HUES48 (cell line): ENCODE measurements at regions not wholly inside any gene's neighbourhood (a gene's known extent, or its start where the extent isn't known, plus 50 kb on each side); places are given as distances from the start of the nearest gene placed in this dataset.

ENCODE experiments used
- H3K27ac ChIP-seq: one replicate; pipeline ENCODE4 v1.7.0; 2013; ENCODE audit warnings: low read depth, low read length, inconsistent platforms
- H3K27me3 ChIP-seq: 2 replicates; pipeline ENCODE4 v1.6.1; 2013; ENCODE audit warnings: mild to moderate bottlenecking, low read length; ENCODE audit not compliant: control insufficient read depth, insufficient read depth
- H3K36me3 ChIP-seq: 2 replicates; pipeline ENCODE4 v1.6.1; 2013; ENCODE audit warnings: low read length; ENCODE audit not compliant: control insufficient read depth, insufficient read depth
- H3K4me1 ChIP-seq: 2 replicates; pipeline ENCODE4 v1.6.1; 2013; ENCODE audit warnings: mild to moderate bottlenecking, low read length; ENCODE audit not compliant: control insufficient read depth, insufficient read depth
- H3K4me3 ChIP-seq: 2 replicates; pipeline ENCODE4 v1.5.1; 2013; ENCODE audit warnings: mild to moderate bottlenecking, low read depth, low read length
- H3K9ac ChIP-seq: 2 replicates; pipeline ENCODE4 v1.6.1; 2013; ENCODE audit warnings: mild to moderate bottlenecking, low read depth, low read length, moderate library complexity
- H3K9me3 ChIP-seq: 2 replicates; pipeline ENCODE4 v1.6.1; 2013; ENCODE audit warnings: low read length; ENCODE audit not compliant: control insufficient read depth, insufficient read depth

DNA sequence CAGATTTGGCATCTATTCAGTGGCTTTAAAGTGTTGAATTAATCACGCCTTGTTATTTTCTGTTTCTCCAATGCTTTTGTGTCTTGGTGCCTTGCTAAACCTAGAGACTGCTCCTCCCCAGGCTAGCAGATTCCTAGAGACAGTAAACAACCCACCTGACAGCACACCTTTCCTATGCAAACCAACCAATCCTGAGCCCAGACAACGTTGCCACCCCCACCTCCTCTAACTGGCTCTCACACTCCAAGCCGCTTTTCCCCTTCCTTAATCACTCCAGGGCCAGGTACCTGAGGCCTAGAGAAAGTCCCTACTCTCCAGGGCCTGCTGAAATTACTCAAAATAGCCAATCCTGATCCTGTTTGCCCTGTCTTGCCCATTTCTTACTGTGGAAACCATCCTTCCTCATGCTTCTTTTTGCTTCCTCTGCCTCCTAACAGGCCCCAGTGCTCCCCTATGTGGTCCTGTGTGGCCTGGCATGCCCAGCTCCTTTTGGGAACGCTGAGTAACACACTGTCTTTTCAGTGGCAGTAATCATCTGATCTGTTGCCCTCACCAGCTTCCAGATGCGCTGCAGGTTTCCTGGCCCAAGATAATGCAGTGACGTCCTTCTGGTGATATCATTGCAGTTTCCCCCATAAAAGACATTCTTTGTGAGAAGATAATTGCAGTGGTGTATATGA is 53.4 kb downstream of the GAS1 start:
- H3K27ac ChIP-seq: no peak overlapping the region
- H3K4me1 ChIP-seq: peaks cover 14% of the 10 kb centered on the region

DNA sequence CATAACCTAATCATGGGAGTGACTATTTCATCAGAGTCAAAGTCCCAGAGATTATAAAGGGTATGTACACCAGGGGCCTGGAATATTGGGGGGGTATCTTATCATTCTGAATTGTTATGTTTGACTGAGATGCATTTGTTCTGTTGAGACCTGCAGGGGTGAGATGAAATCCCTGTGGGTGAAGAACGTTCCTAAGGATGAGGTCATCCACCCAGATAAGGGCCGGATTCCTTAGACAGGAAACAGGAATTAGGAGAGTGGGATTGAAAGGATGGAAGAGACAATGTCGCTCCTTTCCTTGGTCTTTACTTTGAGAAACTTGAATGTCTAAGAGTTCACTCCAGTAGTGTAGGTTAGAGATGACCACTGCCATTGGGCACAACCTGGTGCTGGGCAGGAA is 54.7 kb downstream of the GAS1 start:
- Histone ChIP-seq H3K27ac (no peak overlapping the region), H3K9me3 (no peaks in the 10 kb centered on the region)

More for the DNA sequence above, 53.4 kb downstream of the GAS1 start:
- no peaks in the 10 kb centered on the region for H3K9me3 ChIP-seq
- no peaks in the 10 kb centered on the region for H3K36me3 ChIP-seq
- peaks cover 4% of the 10 kb centered on the region; the same call in 1 of the 2 replicates for H3K27me3 ChIP-seq
- no peak overlapping the region for H3K9ac ChIP-seq
- H3K4me3 ChIP-seq: no peak overlapping the region

DNA sequence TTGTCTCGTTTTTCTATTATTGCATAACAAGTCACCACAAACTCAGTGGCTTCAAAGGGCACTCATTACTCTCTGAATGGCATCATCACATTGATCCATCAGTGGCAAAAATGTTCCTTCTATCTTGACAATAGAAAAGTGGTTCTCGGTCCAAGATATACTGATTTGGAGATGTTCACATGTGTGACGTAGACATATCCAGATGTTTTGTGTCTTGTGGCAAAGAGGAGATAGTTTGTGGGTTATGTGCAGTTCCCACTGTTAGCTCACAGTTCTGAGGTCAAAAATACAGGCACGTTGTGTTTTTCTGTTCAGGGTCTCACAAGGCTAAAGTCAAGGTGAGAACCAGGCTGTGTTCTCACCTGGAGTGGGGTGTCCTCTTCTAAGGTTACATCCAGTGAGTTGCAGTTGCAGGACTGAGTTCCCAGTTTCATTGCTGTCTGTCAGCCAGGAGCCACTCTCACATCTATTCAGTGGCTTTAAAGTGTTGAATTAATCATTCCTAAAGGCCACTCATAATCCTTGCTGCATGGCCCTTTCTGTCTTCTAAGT is 55.3 kb downstream of the GAS1 start:
- peaks cover 12% of the 10 kb centered on the region for H3K4me1 ChIP-seq
- H3K27me3 ChIP-seq: no peaks in the 10 kb centered on the region
- no peak overlapping the region for H3K27ac ChIP-seq
- H3K9ac ChIP-seq: no peak overlapping the region
- no peaks in the 10 kb centered on the region for H3K36me3 ChIP-seq
- no peaks in the 10 kb centered on the region for H3K9me3 ChIP-seq
- H3K4me3 ChIP-seq: no peak overlapping the region

More for the DNA sequence above, 54.7 kb downstream of the GAS1 start:
- H3K4me3 ChIP-seq: no peak overlapping the region
- no peaks in the 10 kb centered on the region for H3K36me3 ChIP-seq
- H3K27me3 ChIP-seq: peaks cover 2% of the 10 kb centered on the region; the same call in 1 of the 2 replicates
- peaks cover 12% of the 10 kb centered on the region for H3K4me1 ChIP-seq
- H3K9ac ChIP-seq: no peak overlapping the region

DNA sequence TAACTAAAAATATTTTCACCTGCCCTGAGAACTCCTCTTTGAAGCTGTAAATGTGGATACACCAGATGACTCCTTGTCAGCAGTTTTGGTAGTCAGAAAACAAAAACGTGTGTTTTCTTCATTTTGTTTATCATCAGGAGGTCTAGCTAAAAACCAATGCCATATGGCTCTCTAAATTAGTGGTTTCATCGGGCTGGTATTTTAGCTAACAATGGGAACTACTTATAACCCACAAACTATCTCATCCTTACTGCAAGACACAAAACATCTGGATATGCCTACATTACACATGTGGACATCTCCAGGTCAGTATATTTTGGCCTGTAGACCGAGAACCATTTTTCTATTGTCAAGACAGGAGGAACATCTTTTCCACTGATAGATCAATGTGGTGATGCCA is 56.2 kb downstream of the GAS1 start:
- no peaks in the 10 kb centered on the region for H3K9me3 ChIP-seq
- peaks cover 5% of the 10 kb centered on the region; the same call in 1 of the 2 replicates for H3K27me3 ChIP-seq
- no peak overlapping the region for H3K27ac ChIP-seq

DNA sequence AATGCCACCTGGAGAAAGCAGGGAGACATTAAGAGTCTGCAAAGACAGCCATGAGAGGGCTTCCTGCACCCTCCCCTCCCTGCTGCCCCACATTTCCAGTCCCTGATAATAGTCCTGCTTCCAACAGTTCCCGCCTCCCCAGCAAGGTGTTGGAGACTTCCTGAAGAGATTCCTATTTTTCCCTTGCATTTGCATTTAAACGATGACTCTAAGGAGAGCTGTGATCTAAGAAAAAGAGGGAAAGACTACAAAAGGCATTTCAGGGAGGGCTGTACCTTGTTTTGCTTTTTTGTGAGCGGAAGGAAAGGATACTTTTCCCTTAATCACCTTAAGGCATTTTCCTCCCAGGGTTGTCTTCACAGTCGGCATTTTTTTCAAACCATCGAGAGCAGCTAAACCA is 62.1 kb downstream of the GAS1 start:
- Histone ChIP-seq H3K4me3 (no peak overlapping the region), H3K4me1 (peaks cover 13% of the 10 kb centered on the region), H3K9ac (no peak overlapping the region), H3K9me3 (no peaks in the 10 kb centered on the region), H3K36me3 (no peaks in the 10 kb centered on the region), H3K27me3 (peaks cover 5% of the 10 kb centered on the region; the same call in 1 of the 2 replicates), H3K27ac (peak overlapping the region; percentile 78)

More for the DNA sequence above, 56.2 kb downstream of the GAS1 start:
- H3K36me3 ChIP-seq: no peaks in the 10 kb centered on the region
- peaks cover 15% of the 10 kb centered on the region for H3K4me1 ChIP-seq
- no peak overlapping the region for H3K9ac ChIP-seq
- H3K4me3 ChIP-seq: no peak overlapping the region

DNA sequence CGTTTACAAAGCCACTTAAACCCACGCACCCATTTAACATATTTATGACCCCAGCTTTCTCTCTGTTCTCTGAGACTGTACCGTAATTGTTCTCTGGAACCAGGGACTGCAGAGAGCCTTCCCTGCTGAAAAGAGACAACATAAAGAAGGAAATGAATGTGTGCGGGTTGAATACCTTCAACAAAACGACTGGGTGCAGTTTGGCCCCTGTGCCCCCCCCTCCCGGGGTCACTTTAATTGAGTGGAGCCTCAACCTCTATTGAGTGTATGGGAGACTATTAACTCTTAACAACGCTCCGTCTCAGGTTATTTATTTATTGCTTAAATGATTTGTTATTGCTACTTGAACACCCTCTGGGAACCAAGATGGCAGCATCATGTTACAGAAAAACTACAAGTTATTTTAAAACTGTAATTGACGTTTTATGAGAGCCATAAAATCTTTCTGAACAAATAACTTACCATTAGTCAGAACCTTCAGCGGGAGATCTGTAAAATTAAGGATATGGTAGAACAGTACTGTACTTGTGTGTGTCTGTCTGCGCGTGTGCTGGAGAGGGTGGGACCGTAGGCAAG is 70.6 kb downstream of the GAS1 start:
- Histone ChIP-seq H3K4me1 (no peaks in the 10 kb centered on the region), H3K36me3 (no peaks in the 10 kb centered on the region), H3K9ac (no peak overlapping the region), H3K27me3 (no peaks in the 10 kb centered on the region), H3K4me3 (no peak overlapping the region), H3K9me3 (no peaks in the 10 kb centered on the region), H3K27ac (no peak overlapping the region)

DNA sequence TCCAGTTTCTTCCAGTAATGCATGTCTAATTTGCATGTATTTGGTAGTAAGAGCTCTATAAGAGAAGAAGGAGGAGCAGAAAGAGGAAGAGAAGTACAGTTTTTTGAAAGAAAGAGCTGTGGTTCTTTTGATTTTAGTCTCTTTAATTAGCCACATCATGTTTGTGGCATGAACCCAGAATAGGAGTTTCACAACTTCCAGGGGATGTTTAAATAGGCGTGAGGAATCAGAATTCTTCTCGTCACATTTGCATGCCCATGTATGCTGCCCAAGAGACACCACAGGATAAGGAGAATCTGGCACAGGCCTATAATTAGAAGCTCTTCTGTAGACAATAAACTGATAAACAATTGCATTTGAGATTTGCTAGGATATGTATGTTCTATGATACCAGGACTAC is 78.7 kb downstream of the GAS1 start:
- H3K27me3 ChIP-seq: no peaks in the 10 kb centered on the region
- H3K36me3 ChIP-seq: no peaks in the 10 kb centered on the region

DNA sequence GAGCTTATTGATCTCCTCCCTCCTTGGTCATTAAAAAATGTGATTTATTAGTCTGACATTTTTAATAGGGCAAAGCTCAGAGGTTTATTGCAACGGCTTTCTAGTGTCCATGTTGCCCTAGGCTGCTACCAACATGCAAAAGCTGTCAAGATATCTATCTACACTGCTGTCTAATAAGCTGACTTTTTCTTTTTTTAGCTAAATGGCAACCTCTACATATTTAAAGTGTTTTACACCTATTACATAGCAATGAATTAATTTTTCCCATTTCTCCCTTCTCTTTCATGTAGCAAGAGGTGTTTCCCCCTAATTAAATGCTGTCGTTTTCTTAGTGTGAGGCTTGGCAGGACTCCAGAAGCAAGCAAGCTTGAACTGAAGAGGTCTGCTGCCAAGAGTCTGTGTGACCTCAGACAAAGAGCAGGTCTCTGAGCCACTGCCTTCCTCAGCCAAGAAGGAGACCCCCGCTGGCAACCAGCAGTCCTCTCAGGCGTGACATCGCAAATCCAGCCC is 79.4 kb downstream of the GAS1 start:
- Histone ChIP-seq H3K9ac (no peak overlapping the region), H3K27ac (no peak overlapping the region), H3K9me3 (no peaks in the 10 kb centered on the region), H3K4me1 (no peaks in the 10 kb centered on the region), H3K4me3 (no peak overlapping the region), H3K36me3 (no peaks in the 10 kb centered on the region), H3K27me3 (no peaks in the 10 kb centered on the region)

More for the DNA sequence above, 78.7 kb downstream of the GAS1 start:
- no peaks in the 10 kb centered on the region for H3K9me3 ChIP-seq
- H3K9ac ChIP-seq: no peak overlapping the region
- H3K27ac ChIP-seq: no peak overlapping the region
- no peak overlapping the region for H3K4me3 ChIP-seq
- no peaks in the 10 kb centered on the region for H3K4me1 ChIP-seq

DNA sequence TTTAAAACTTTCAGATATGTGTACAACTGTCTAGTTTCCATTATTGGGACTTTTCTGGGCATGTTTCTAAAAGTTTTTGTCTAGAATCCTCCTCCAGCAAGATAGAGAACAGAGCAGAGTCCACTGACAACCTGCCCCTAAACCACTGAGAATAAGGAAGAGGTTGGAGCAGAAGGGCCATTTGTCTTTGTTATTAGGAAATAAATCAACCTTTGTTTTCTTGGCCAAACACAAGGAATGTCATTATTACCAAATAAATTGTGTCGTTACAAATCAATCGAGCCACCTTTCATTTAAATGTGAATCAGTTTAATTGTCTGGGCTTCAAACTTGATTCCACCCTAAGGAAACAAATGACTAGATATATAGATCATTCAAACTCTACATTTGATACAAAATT is 81.4 kb downstream of the GAS1 start:
- Histone ChIP-seq H3K4me3 (no peak overlapping the region), H3K9me3 (no peaks in the 10 kb centered on the region), H3K27ac (no peak overlapping the region), H3K9ac (no peak overlapping the region), H3K4me1 (no peaks in the 10 kb centered on the region), H3K36me3 (no peaks in the 10 kb centered on the region), H3K27me3 (no peaks in the 10 kb centered on the region)

DNA sequence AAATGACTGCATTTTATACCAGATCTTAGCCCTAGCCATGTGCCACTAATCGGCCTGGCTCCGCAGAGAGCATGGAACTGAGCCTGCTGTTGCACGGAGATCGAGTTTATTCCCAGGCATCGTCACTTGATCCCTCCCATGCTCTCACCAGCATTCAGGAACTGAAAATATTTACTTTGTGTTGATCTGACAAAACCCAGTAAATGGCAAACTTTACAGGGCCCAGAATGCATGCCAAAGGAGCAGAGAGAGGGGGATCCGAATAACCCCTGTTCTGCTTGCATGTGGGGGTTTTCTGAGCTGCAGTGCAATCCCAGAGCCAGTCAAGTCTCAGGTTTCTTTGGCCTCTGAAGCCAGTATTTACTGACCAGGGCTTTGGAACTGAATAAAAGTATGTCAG is 87.3 kb downstream of the GAS1 start:
- Histone ChIP-seq H3K27me3 (no peaks in the 10 kb centered on the region), H3K9ac (no peak overlapping the region), H3K36me3 (no peaks in the 10 kb centered on the region), H3K9me3 (no peaks in the 10 kb centered on the region), H3K4me3 (no peak overlapping the region), H3K27ac (no peak overlapping the region), H3K4me1 (peaks cover 14% of the 10 kb centered on the region)

DNA sequence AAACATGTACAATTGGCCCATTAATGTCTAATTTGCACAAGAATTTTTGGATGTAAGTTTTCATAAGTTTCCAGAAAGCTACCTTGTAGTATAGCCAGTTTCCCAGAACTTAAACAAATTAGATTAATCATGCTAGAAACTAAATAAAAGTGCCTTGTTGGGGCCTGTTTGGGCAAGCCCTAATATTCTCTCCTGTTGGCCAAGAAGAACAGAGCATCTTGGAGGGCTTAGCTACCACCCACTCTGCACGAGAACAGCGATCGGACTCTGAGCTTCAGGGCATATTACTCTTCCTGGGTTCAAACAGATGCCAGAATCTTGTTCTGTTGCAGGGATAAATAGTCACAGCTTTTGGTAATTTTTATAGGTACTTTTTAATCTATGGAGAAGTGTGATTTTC is 88.2 kb downstream of the GAS1 start:
- no peak overlapping the region for H3K9ac ChIP-seq
- no peaks in the 10 kb centered on the region for H3K9me3 ChIP-seq
- H3K36me3 ChIP-seq: no peaks in the 10 kb centered on the region
- H3K4me3 ChIP-seq: no peak overlapping the region
- no peaks in the 10 kb centered on the region for H3K27me3 ChIP-seq
- H3K27ac ChIP-seq: no peak overlapping the region
- peaks cover 19% of the 10 kb centered on the region for H3K4me1 ChIP-seq
